LNCaP clone FGC (cell line): ENCODE measurements at regions not wholly inside any gene's neighbourhood (a gene's known extent, or its start where the extent isn't known, plus 50 kb on each side); places are given as distances from the start of the nearest gene placed in this dataset.

Source experiments
- DNase-seq: peaks from one replicate; pipeline ENCODE4 v3.0.0-alpha.2; 2011; ENCODE audit warnings: low read depth
- H3K4me3 ChIP-seq: 2 replicates; pipeline ENCODE4 v1.5.1; 2011; ENCODE audit warnings: mild to moderate bottlenecking, low read depth, low read length, control low read depth
- CTCF ChIP-seq: IDR thresholded peaks from 2 replicates; pipeline ENCODE4 v1.5.1; 2012; ENCODE audit warnings: mild to moderate bottlenecking; ENCODE audit not compliant: control insufficient read depth, insufficient read depth; ENCODE audit errors: extremely low read depth

DNA sequence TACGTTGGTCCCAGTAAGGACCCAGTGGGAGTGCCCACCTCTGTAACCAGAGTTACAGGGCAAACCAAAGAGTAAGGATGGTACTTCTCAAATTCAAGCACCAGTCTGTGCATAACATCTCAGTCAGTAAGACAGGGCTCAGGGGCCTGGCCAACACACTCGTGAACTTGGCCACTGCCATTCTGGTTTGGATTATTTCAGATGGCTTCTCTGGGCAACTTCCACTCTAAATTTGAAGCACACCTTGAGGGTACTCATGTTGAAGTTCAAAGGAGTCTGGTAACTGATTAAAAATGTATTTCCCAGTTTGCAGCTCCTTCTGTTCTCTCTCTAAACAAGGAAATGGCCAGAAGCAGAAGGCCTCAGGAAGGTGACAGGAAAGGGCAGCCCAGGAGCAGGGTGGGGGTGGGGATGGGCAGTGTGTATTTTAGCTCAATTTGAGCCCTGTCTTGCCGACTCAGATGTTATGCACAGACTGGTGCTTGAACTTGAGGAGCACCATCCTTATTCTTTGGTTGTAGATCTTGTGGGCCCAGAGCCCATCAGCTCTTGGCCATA is 107.3 kb upstream of the GLI3 start:
- H3K4me3 ChIP-seq = no peak overlapping the region
- no peak for DNase-seq
- TF ChIP-seq CTCF = no peak

DNA sequence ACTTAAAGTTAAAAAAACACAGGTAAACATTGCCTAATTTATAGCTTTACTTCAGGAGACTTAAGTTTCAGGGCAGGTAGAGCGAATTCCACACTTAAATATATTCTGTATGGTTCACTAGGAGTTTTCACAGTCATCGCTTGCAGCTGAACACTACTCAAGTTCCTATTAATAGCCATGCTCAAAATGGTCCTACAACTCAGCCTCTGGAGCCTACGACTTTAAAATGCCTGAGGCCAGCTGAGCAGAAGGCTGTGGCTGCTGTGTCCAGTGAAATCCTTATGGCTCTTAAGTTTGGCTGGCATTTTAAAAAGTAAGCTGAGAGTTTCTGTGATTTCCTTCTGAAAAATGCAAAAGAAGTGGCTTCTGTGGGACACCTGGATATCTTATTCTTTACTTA is 105.4 kb upstream of the GLI3 start:
- H3K4me3 ChIP-seq = no peak overlapping the region
- DNase-seq = no peak
- no peak for TF ChIP-seq CTCF

DNA sequence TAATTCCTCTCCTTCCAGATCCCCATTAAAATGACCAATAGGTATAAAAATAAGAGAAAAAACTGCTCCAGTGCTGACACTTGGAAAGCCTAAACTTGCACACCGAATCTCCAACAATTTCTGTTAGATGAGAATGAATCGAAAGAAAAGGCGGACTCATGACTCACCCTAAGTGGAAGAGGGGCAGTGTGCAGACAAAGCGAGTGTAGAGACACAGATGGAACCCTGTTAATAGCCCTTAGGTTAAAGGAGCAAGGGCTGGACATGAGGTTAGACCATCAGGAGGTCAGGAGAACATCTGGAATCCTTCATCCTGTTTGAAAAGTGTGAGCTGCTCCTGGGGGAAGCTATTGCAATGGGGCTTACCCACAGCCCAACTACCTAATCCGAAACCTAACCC is 103.4 kb upstream of the GLI3 start:
- H3K4me3 ChIP-seq = no peak overlapping the region
- no peak for DNase-seq
- no peak for TF ChIP-seq CTCF

DNA sequence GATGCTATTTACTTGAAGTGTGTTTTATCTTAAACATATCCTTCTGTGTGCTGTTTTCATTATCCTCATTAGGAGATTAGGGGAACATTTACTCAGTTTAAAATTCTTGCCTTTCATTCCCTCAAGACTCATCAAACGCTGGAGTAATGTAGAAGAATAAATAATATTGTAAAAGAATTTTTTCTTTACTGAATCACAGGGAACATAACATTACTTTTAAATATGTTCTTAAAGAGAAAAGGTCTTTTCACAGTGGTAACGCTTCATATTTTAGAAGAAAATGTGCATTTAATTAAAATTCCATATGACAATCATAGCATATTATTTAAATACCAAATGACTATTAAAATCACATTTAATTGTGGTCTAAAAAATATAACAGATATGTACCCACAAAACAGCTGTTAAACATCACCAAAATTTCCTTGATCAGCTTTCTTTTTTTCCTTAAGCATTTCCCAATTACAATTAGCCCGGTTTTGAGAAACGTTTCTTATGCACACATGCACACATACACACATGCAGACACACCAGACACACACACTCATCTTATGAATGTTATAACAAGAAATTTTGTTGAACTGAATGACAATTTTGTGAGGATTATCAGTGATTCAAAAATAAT is 102.0 kb upstream of the GLI3 start:
- DNase-seq = no peak
- TF ChIP-seq CTCF = no peak
- no peak overlapping the region for H3K4me3 ChIP-seq

DNA sequence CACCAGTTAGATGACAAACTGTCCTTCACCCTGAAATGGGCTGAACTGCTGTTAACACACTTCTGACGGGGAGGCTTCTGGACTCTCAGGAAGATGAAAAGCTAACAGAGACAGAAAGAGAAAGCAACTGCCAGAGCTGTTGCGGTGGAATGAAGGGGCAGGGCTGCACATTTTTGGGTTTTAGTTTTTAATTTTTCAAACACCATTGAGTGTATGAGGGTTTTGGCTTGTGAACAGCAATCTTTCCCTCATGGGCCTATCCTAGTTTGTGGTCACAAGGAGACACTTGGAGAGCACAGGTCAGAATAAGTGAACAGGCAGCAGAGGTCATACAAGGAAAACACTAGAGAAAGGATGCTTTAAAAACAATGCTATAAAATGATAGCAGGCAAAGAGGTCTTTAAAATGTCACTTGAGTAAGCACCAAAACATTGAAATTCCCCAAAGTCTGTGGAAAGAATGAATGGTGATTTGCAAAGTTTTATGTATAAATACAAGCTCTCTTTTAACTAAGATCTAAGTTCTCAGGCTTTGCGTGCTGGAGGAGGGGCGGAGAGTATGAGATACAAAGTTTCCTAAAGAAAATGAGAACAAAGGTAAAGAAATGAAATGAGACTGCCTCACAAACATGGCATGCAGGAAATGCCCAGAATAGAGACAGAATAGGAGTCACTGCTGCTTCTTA is 101.4 kb upstream of the GLI3 start:
- no peak for DNase-seq

DNA sequence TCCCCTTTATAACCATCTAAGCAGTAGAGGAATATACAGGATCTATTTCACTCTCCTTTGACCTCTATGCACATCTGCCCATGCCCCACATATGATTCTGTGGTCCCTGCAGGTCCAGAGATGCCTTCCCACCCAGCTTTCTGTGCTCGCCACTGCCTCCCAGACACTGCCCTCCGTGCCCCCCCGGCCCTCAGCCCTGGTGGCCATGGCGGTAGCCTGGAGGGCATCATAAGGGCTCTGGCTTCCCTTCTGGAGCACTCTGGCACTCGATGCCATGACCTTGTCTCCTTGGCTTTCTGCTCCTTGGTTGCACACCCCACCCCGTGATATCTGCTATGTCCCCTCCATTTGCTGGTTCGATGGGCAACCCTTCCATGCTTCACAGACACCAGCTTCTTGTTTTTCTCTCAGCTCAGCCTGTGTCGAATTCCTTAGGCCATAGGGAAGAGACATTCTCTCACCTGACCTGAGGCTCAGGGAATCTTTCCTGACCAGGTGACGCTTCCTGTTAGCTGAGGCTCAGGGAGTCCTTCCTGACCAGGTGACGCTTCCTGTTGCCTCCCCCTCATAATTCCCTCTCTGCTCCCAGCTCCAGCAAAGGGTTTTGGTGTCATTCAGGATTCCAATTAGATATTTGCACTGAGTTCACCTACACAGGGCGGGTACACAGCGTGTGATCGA is 100.4 kb upstream of the GLI3 start:
- no peak for DNase-seq
- H3K4me3 ChIP-seq = no peak overlapping the region
- TF ChIP-seq CTCF = no peak

More for the DNA sequence above, 101.4 kb upstream of the GLI3 start:
- no peak overlapping the region for H3K4me3 ChIP-seq
- TF ChIP-seq CTCF = no peak
